ENCODE measurements at regions not wholly inside any gene's neighbourhood (a gene's known extent, or its start where the extent isn't known, plus 50 kb on each side); places are given as distances from the start of the nearest gene placed in this dataset.

GRCh38 chr3:4228295-4228694, 74.9 kb upstream of the SETMAR start:
- no peak for TF ChIP-seq CTCF (conservative IDR thresholded peaks at IDR 0.05; ENCODE audit: low read depth, low read length)
- TF ChIP-seq EZH2 (IDR thresholded peaks at IDR 0.05; ENCODE audit: borderline replicate concordance, low read depth, low read length, poor library complexity, severe bottlenecking): no peak
